ENCODE measurements at regions not wholly inside any gene's neighbourhood (a gene's known extent, or its start where the extent isn't known, plus 50 kb on each side); places are given as distances from the start of the nearest gene placed in this dataset.

- Histone ChIP-seq H3K36me3 (ENCODE audit: control insufficient read depth in 2 of 3, insufficient read depth in 3 of 3, low read length in 3 of 3) (no peaks in the 10 kb centered on the region), H3K4me3 (ENCODE audit: low read length in 3 of 3) (no peak overlapping the region), H3K9me3 (ENCODE audit: control insufficient read depth in 2 of 3, insufficient read depth in 1 of 3, low read length in 3 of 3) (no peaks in the 10 kb centered on the region), H3K27ac (ENCODE audit: low read depth in 2 of 2, low read length in 2 of 2) (no peak overlapping the region), H3K27me3 (ENCODE audit: control insufficient read depth, insufficient read depth, low read length) (no peaks in the 10 kb centered on the region), H3K4me1 (ENCODE audit: control insufficient read depth in 2 of 3, insufficient read depth in 2 of 3, low read depth in 1 of 3, low read length in 3 of 3) (no peaks in the 10 kb centered on the region), H3K9ac (ENCODE audit: low read length in 3 of 3) (no peak overlapping the region)
- TF ChIP-seq, protein P1, sequence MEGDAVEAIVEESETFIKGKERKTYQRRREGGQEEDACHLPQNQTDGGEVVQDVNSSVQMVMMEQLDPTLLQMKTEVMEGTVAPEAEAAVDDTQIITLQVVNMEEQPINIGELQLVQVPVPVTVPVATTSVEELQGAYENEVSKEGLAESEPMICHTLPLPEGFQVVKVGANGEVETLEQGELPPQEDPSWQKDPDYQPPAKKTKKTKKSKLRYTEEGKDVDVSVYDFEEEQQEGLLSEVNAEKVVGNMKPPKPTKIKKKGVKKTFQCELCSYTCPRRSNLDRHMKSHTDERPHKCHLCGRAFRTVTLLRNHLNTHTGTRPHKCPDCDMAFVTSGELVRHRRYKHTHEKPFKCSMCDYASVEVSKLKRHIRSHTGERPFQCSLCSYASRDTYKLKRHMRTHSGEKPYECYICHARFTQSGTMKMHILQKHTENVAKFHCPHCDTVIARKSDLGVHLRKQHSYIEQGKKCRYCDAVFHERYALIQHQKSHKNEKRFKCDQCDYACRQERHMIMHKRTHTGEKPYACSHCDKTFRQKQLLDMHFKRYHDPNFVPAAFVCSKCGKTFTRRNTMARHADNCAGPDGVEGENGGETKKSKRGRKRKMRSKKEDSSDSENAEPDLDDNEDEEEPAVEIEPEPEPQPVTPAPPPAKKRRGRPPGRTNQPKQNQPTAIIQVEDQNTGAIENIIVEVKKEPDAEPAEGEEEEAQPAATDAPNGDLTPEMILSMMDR (IDR thresholded peaks at IDR 0.05; ENCODE audit: borderline replicate concordance, extremely low read depth, insufficient read depth) = no peak
- DNase-seq (peak in 1 of 5 donors; percentile 6), FAIRE-seq (no peak)
- intact Hi-C loops (cut with DNase I) = no loop called here
These were observed 201.6 kb downstream of the CPE start for GRCh38 chr4:165580351-165580905.

DNA sequence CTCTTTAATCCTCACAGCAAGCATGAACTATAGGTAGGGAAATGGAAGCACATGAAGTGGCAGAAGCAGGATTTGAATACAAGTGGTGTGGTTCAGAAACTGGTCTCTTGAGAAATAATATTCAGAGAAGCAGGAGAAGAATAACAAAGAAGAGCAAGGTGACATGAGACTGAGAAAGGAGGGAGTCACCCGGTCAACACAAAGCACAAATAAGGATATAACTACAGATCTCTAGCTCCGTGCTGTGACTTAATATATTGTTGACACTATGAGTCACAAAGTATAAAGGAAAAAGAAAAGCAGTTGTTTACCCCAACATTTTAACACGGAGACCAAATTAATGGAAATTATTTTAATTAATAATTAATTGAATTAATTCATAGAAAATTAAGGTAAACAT, 204.5 kb downstream of the CPE start:
- DNase-seq (no peak), FAIRE-seq (no peak)
- TF ChIP-seq, protein P1 (IDR thresholded peaks at IDR 0.05; ENCODE audit: borderline replicate concordance, extremely low read depth, insufficient read depth) = no peak
- H3K9me3 ChIP-seq (ENCODE audit: control insufficient read depth in 2 of 3, insufficient read depth in 1 of 3, low read length in 3 of 3) = no peaks in the 10 kb centered on the region
- H3K27ac ChIP-seq (ENCODE audit: low read depth in 2 of 2, low read length in 2 of 2) = no peak overlapping the region
- intact Hi-C loops (cut with DNase I) = no loop called here
- no peak overlapping the region for H3K4me3 ChIP-seq (ENCODE audit: low read length in 3 of 3)
- no peaks in the 10 kb centered on the region for H3K36me3 ChIP-seq (ENCODE audit: control insufficient read depth in 2 of 3, insufficient read depth in 3 of 3, low read length in 3 of 3)
- H3K9ac ChIP-seq (ENCODE audit: low read length in 3 of 3) = no peak overlapping the region
- H3K27me3 ChIP-seq (ENCODE audit: control insufficient read depth, insufficient read depth, low read length) = no peaks in the 10 kb centered on the region
- no peaks in the 10 kb centered on the region for H3K4me1 ChIP-seq (ENCODE audit: control insufficient read depth in 2 of 3, insufficient read depth in 2 of 3, low read depth in 1 of 3, low read length in 3 of 3)

GRCh38 chr4:165584916-165585315, 206.1 kb downstream of the CPE start:
- no peak for FAIRE-seq
- Histone ChIP-seq H3K27ac (ENCODE audit: low read depth in 2 of 2, low read length in 2 of 2) (no peak overlapping the region), H3K36me3 (ENCODE audit: control insufficient read depth in 2 of 3, insufficient read depth in 3 of 3, low read length in 3 of 3) (no peaks in the 10 kb centered on the region), H3K4me1 (ENCODE audit: control insufficient read depth in 2 of 3, insufficient read depth in 2 of 3, low read depth in 1 of 3, low read length in 3 of 3) (no peaks in the 10 kb centered on the region), H3K4me3 (ENCODE audit: low read length in 3 of 3) (no peak overlapping the region), H3K27me3 (ENCODE audit: control insufficient read depth, insufficient read depth, low read length) (no peaks in the 10 kb centered on the region), H3K9ac (ENCODE audit: low read length in 3 of 3) (no peak overlapping the region), H3K9me3 (ENCODE audit: control insufficient read depth in 2 of 3, insufficient read depth in 1 of 3, low read length in 3 of 3) (no peaks in the 10 kb centered on the region)
- intact Hi-C loops (cut with DNase I) = no loop called here
- TF ChIP-seq, protein P1 (IDR thresholded peaks at IDR 0.05; ENCODE audit: borderline replicate concordance, extremely low read depth, insufficient read depth) = no peak
- DNase-seq = no peak

Data from kidney (tissue), 13 donors.